ENCODE measurements at regions not wholly inside any gene's neighbourhood (a gene's known extent, or its start where the extent isn't known, plus 50 kb on each side); places are given as distances from the start of the nearest gene placed in this dataset.

DNA sequence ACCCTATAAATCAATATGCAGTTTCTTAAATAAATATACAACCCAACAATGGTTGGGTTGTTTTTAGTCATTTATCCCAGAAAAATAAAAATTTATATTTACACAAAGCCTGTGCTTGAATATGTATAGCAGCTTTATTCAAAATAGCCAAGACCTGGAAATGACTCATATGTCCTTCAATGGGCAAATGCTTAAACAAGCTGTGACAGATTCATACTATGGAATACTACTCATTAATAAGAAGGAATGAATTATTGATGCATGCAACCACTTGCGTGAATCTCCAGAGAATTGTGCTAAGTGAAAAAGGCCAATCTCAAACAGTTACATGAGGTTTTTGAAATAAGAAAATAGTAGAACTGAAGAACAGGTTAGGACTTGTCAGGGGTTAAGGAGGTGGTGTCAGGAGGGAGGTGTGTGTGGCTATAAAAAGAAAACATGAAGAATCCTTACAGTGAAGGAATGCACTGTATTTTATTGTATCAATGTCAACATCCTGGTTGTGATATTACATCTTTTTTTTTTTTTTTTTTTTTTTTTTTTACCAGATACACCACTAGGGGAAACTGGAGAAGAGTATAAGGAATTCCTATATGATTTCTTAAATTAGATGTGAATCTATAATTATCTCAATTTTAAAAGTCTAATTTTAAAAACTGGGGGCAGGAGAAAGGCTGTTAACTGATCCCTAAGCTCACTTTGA lies 82.4 kb upstream of the CD44 start:
- WGBS, 2 donors, result 54 to 75% methylated on average over 1 of the region's 1 CpG
- no peak overlapping the region for H3K4me3 ChIP-seq (ENCODE audit: low read depth, poor library complexity, severe bottlenecking)
- DNase-seq (ENCODE audit: low spot score in 2 of 2), result no peak
- intact Hi-C loops (cut with DNase I; ENCODE audit: low total_unique reads), result no loop called here
- no peak for TF ChIP-seq POLR2A (IDR thresholded peaks at IDR 0.05)
- TF ChIP-seq, protein P1, sequence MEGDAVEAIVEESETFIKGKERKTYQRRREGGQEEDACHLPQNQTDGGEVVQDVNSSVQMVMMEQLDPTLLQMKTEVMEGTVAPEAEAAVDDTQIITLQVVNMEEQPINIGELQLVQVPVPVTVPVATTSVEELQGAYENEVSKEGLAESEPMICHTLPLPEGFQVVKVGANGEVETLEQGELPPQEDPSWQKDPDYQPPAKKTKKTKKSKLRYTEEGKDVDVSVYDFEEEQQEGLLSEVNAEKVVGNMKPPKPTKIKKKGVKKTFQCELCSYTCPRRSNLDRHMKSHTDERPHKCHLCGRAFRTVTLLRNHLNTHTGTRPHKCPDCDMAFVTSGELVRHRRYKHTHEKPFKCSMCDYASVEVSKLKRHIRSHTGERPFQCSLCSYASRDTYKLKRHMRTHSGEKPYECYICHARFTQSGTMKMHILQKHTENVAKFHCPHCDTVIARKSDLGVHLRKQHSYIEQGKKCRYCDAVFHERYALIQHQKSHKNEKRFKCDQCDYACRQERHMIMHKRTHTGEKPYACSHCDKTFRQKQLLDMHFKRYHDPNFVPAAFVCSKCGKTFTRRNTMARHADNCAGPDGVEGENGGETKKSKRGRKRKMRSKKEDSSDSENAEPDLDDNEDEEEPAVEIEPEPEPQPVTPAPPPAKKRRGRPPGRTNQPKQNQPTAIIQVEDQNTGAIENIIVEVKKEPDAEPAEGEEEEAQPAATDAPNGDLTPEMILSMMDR (IDR thresholded peaks at IDR 0.05), result no peak

DNA sequence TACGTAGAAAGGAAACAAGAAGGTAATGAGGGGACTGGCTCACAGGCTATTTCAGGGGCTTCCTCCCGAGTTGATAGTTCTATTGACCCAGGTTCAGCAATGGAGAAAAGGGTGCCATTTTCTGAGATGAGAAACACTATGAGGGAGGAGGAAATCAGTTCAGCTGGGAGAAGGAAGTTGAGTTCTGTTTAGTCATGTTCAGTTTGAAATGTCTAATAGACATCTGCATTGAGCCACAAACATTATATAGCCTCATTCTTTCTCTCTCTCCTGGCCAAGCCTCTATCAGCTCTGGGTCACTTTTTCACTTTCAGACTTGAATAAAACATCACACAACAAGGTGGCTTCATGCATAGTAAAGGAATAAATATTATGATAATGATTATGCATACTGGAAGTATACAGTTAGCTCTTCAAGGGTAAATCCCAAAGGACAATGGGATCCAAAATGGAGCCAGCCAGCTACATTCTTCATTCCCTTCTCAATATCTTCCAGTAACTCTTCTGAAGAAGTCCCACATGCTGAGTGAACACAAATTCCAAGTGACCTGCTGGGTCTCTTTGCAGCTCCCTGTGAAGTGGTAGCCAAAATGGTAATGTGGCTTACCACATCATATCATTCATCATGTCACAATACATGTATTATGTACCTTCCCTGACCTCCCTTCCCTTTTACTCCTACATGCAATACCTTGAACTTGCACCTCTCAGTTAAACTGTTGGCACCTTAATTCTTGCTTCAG lies 80.9 kb upstream of the CD44 start:
- TF ChIP-seq, protein P1 (IDR thresholded peaks at IDR 0.05), result no peak
- no peak for TF ChIP-seq POLR2A (IDR thresholded peaks at IDR 0.05)
- intact Hi-C loops (cut with DNase I; ENCODE audit: low total_unique reads), result no loop called here
- DNase-seq (ENCODE audit: low spot score in 2 of 2), result no peak
- 90 to 94% methylated on average over 2 of the region's 2 CpGs for WGBS, 2 donors
- no peak overlapping the region for H3K4me3 ChIP-seq (ENCODE audit: low read depth, poor library complexity, severe bottlenecking)

DNA sequence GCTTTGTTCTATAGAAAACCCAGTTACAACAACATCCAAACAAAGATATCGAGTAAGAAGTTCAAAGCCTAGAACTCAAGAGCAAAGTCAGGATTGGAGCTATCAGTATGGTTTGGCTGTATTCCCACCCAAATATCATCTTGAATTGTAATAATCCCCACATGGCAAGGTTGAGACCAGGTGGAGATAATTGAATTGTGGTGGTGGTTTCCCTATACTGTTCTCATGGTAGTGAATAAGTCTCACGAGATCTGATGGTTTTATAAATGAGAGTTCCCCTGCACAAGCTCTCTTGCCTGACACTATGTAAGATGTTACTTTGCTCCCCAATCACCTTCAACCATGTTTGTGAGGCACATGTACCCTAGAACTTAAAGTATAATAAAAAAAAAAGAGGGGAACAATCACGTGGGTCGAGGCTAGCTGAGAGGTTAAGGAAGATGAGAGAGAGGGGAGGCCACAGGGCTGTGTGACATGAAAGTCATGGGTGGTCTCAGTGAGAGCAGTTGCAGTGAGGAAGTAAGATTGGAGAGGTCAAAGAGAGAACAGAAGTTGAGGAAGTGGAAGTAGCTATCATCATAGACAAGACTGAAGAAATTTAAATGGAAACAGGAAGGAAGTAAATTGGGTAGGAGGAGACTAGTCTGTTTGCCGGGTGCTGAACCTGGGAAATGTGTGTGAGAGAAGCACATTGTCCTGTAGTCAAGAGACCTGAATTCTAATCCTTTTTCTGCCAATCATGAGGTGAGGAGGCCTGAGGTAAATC lies 80.1 kb upstream of the CD44 start:
- no peak for DNase-seq (ENCODE audit: low spot score in 2 of 2)
- TF ChIP-seq, protein P1 (IDR thresholded peaks at IDR 0.05), result no peak
- no peak for TF ChIP-seq POLR2A (IDR thresholded peaks at IDR 0.05)
- whole genome bisulfite sequencing, 2 donors, result 78 to 79% methylated on average over 5 of the region's 5 CpGs
- no peak overlapping the region for H3K4me3 ChIP-seq (ENCODE audit: low read depth, poor library complexity, severe bottlenecking)
- intact Hi-C loops (cut with DNase I; ENCODE audit: low total_unique reads), result no loop called here

DNA sequence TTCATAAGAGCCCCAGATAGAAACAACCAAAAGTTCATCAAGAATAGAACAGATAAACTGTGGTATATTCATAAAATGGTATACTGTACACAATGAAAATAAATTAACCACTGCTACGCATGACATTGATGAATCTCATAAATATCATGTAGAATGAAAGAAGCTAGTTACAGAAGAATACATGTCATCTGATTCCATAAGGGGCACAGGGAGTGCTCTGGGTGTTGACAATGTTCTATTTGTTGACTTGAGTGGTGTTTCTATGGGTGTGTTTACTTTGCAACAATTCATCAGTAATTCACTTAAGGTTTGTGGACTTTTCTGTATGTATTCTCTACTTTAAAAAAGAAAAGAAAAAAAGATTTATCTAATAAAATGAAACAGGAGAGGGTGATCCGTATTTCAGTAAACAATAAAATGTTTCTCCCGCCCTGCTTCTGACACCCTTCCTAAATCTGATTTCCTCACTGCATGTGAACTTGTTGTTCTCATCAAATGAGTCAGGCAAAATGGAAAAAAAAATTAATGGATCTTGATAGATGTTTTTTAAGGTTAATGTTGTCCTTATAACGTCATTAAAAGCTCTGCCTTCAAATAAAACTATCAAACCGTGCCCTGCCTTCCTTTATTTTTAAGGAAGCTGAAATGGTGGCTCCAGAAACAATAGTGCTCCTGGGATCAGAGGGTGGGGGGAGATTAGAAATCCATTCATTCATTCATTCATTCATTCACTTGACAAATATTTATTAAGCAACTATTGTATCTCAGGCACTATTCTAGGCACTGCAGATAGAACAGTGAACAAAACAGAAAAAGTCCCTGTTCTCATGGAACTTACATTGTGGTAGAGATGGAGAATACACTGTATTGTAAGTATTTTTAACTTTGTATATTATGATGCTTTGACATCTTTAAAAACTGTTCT lies 77.2 kb upstream of the CD44 start:
- DNase-seq (ENCODE audit: low spot score in 2 of 2), result no peak
- intact Hi-C loops (cut with DNase I; ENCODE audit: low total_unique reads), result no loop called here
- TF ChIP-seq, protein P1 (IDR thresholded peaks at IDR 0.05), result no peak
- TF ChIP-seq POLR2A (IDR thresholded peaks at IDR 0.05), result no peak
- H3K4me3 ChIP-seq (ENCODE audit: low read depth, poor library complexity, severe bottlenecking), result no peak overlapping the region
- 48 to 49% methylated on average over 5 of the region's 5 CpGs for WGBS, 2 donors

DNA sequence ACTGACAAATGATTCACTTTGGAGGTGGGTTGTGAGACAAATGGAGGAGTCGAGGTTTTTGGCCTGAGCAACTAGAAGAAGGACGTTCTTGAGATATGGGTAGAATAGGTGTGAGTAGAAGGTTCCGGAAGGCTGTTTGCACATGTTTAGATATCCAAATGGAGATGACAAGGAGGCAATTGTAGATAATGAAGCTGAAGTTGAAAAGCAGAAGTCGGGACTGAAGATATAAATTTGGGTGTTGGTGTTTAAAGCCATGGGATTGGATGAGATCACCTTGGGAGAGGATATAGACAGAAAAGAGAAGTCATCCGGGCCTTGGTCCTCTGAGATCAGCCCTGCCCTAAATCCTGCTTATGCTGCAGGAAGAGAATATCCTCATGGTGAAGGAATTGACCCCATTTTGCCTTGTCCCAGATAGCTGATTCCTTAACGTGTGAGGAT lies 75.5 kb upstream of the CD44 start:
- no peak overlapping the region for H3K4me3 ChIP-seq (ENCODE audit: low read depth, poor library complexity, severe bottlenecking)
- WGBS, 2 donors, result 71 to 78% methylated on average over 6 of the region's 6 CpGs
- intact Hi-C loops (cut with DNase I; ENCODE audit: low total_unique reads), result no loop called here
- TF ChIP-seq, protein P1 (IDR thresholded peaks at IDR 0.05), result no peak
- no peak for TF ChIP-seq POLR2A (IDR thresholded peaks at IDR 0.05)
- no peak for DNase-seq (ENCODE audit: low spot score in 2 of 2)
